MCF 10A (cell line): ENCODE measurements at regions not wholly inside any gene's neighbourhood (a gene's known extent, or its start where the extent isn't known, plus 50 kb on each side); places are given as distances from the start of the nearest gene placed in this dataset.
A peak's percentile ranks its signal among the peaks of the same experiment; 100 is the strongest.

Experiments
- BruUV-seq: library from RNA; stranded (reverse); fragments of 400-500 nt; replicated peaks from 2 replicates; lab custom pipeline; 2021; lab: Mats Ljungman, UMichigan
- CTCF ChIA-PET: fragments of 300-600 bp; sonication (Branson Sonifier 250); formaldehyde crosslinking; extraction: SDS; loops from one replicate; lab custom pipeline; 2021; ENCODE audit warnings: antibody characterized with exemption, inconsistent platforms; lab: Yijun Ruan, JAX
- POLR2A ChIA-PET: fragments of 300-600, 350-650 bp; sonication (Branson Sonifier 250); formaldehyde crosslinking; extraction: SDS; loops from one replicate; lab custom pipeline; 2020; ENCODE audit warnings: antibody characterized with exemption, inconsistent platforms; lab: Yijun Ruan, JAX
- DNase-seq: peaks from one replicate; pipeline ENCODE4 v3.0.0-alpha.2; 2018; ENCODE audit not compliant: unreplicated experiment
- H3K27ac Mint-ChIP-seq: one replicate; pipeline ENCODE4 v1.8.0; 2022; ENCODE audit warnings: mild to moderate bottlenecking, low read depth, mixed read lengths; ENCODE audit not compliant: unreplicated experiment
- H3K27me3 Mint-ChIP-seq: one replicate; pipeline ENCODE4 v1.8.0; 2022; ENCODE audit warnings: mixed read lengths; ENCODE audit not compliant: insufficient read depth, unreplicated experiment
- H3K36me3 Mint-ChIP-seq: one replicate; pipeline ENCODE4 v1.8.0; 2022; ENCODE audit warnings: mild to moderate bottlenecking, moderate library complexity, mixed read lengths; ENCODE audit not compliant: insufficient read depth, unreplicated experiment
- H3K4me1 Mint-ChIP-seq: one replicate; pipeline ENCODE4 v1.8.0; 2022; ENCODE audit warnings: mixed read lengths; ENCODE audit not compliant: insufficient read depth, unreplicated experiment
- H3K4me3 Mint-ChIP-seq: one replicate; pipeline ENCODE4 v1.8.0; 2022; ENCODE audit warnings: mild to moderate bottlenecking, moderate library complexity, mixed read lengths; ENCODE audit not compliant: unreplicated experiment
- H3K9me3 Mint-ChIP-seq: one replicate; pipeline ENCODE4 v1.8.0; 2022; ENCODE audit warnings: mixed read lengths; ENCODE audit not compliant: unreplicated experiment
- CTCF ChIP-seq: fragments of 200-600 bp; IDR thresholded peaks from one replicate; pipeline ENCODE4 v1.8.0; 2022; ENCODE audit warnings: antibody characterized with exemption, mild to moderate bottlenecking; ENCODE audit not compliant: unreplicated experiment
- intact Hi-C: fragments of 100-400 bp; cut with micrococcal nuclease; formaldehyde crosslinking; loops from 2 replicates; pipeline ENCODE4 v1.14.1; 2022

- ChIA-PET CTCF (interaction anchor here (0.6 to 5.6 kb wide), 16 partner anchors 10 to 1730 kb away, joined by 3 to 65 read pairs (median 4); no protein-coding TSS in a partner anchor), POLR2A (interaction anchor here (1.1 kb wide), 1 partner anchor 9 kb away, joined by 4 read pairs; no protein-coding TSS in a partner anchor)
- no peak for DNase-seq
- intact Hi-C loops: loop anchor here (10.0 kb wide), 1 partner anchor 1692 kb away; no protein-coding TSS in a partner anchor
- Mint-ChIP-seq H3K36me3 (no peaks in the 10 kb centered on the region), H3K4me1 (peaks cover 5% of the 10 kb centered on the region), H3K9me3 (no peaks in the 10 kb centered on the region), H3K27ac (no peak overlapping the region), H3K27me3 (peaks cover 17% of the 10 kb centered on the region), H3K4me3 (no peak overlapping the region)
- no TSS peak for BruUV-seq
- TF ChIP-seq CTCF: no peak
Measured at GRCh38 chr6:91082311-91082832, 495.5 kb upstream of the MAP3K7 start.

GRCh38 chr6:91081452-91082067 is 494.7 kb upstream of the MAP3K7 start:
- POLR2A ChIA-PET: interaction anchor here (1.1 kb wide), 1 partner anchor 9 kb away, joined by 4 read pairs; no protein-coding TSS in a partner anchor
- peak; percentile 61 for DNase-seq
- no TSS peak for BruUV-seq

GRCh38 chr6:91080871-91081270 is 494.0 kb upstream of the MAP3K7 start:
- Mint-ChIP-seq H3K9me3 (no peaks in the 10 kb centered on the region), H3K4me3 (no peak overlapping the region), H3K27ac (no peak overlapping the region), H3K36me3 (no peaks in the 10 kb centered on the region), H3K27me3 (peaks cover 17% of the 10 kb centered on the region), H3K4me1 (peaks cover 5% of the 10 kb centered on the region)
- no peak for TF ChIP-seq CTCF
- intact Hi-C loops: loop anchor here (1.0 to 10.0 kb wide), 3 partner anchors 140 to 1694 kb away; no protein-coding TSS in a partner anchor
- ChIA-PET POLR2A (interaction anchor here (0.6 kb wide), 1 partner anchor 14 kb away, joined by 3 read pairs; no protein-coding TSS in a partner anchor), CTCF (interaction anchor here (0.6 to 5.6 kb wide), 49 partner anchors 11 to 1871 kb away, joined by 3 to 65 read pairs (median 3); partner anchors contain the start of gene MAP3K7)
- no peak for DNase-seq
- BruUV-seq: no TSS peak

More at GRCh38 chr6:91081452-91082067, 494.7 kb upstream of the MAP3K7 start:
- Mint-ChIP-seq H3K4me1 (peaks cover 5% of the 10 kb centered on the region), H3K27ac (no peak overlapping the region), H3K36me3 (no peaks in the 10 kb centered on the region), H3K27me3 (peaks cover 17% of the 10 kb centered on the region), H3K4me3 (no peak overlapping the region), H3K9me3 (no peaks in the 10 kb centered on the region)
- CTCF ChIA-PET: interaction anchor here (0.6 to 5.6 kb wide), 52 partner anchors 10 to 1870 kb away, joined by 3 to 65 read pairs (median 3); partner anchors contain the start of gene MAP3K7
- peak; percentile 72 for TF ChIP-seq CTCF
- intact Hi-C loops: loop anchor here (1.0 to 10.0 kb wide), 3 partner anchors 140 to 1693 kb away; no protein-coding TSS in a partner anchor

- no peak for TF ChIP-seq CTCF
- H3K9me3 Mint-ChIP-seq: no peaks in the 10 kb centered on the region
- intact Hi-C loops: loop anchor here (10.0 kb wide), 1 partner anchor 1695 kb away; no protein-coding TSS in a partner anchor
- ChIA-PET CTCF (interaction anchor here (0.5 to 5.6 kb wide), 10 partner anchors 12 to 1979 kb away, joined by 3 to 65 read pairs (median 4); no protein-coding TSS in a partner anchor), POLR2A (no interaction called here)
- H3K4me1 Mint-ChIP-seq: peaks cover 5% of the 10 kb centered on the region
- H3K27ac Mint-ChIP-seq: no peak overlapping the region
- no peak overlapping the region for H3K4me3 Mint-ChIP-seq
- peaks cover 17% of the 10 kb centered on the region for H3K27me3 Mint-ChIP-seq
- DNase-seq: no peak
- H3K36me3 Mint-ChIP-seq: no peaks in the 10 kb centered on the region
- no TSS peak for BruUV-seq
Measured at GRCh38 chr6:91079969-91080368, 493.1 kb upstream of the MAP3K7 start.
